ENCODE measurements at regions not wholly inside any gene's neighbourhood (a gene's known extent, or its start where the extent isn't known, plus 50 kb on each side); places are given as distances from the start of the nearest gene placed in this dataset.

GRCh38 chr9:86516564-86516963 is 162.4 kb upstream of the TUT7 start:
- DNase-seq (ENCODE audit: low spot score) (no peak), ATAC-seq (ENCODE audit: insufficient number of reproducible peaks, low FRiP score, low read depth) (no peak)
- H3K36me3 ChIP-seq: no peaks in the 10 kb centered on the region
- H3K9me3 ChIP-seq: no peaks in the 10 kb centered on the region
- H3K27ac ChIP-seq: no peak overlapping the region
- no peaks in the 10 kb centered on the region for H3K27me3 ChIP-seq (replicated peaks; ENCODE audit: insufficient read depth)
- peaks cover 8 to 13% of the 10 kb centered on the region in 2 donors for H3K4me1 ChIP-seq (ENCODE audit: control insufficient read depth in 1 of 2, low read depth in 2 of 2)
- H3K4me3 ChIP-seq: no peak overlapping the region
- no peak for TF ChIP-seq CTCF (IDR thresholded peaks at IDR 0.05)

- H3K9me3 ChIP-seq: no peaks in the 10 kb centered on the region
- ATAC-seq (ENCODE audit: insufficient number of reproducible peaks, low FRiP score, low read depth) (no peak), DNase-seq (ENCODE audit: low spot score) (no peak)
- H3K27ac ChIP-seq: no peak overlapping the region
- TF ChIP-seq CTCF (IDR thresholded peaks at IDR 0.05): no peak
- H3K4me1 ChIP-seq (ENCODE audit: control insufficient read depth in 1 of 2, low read depth in 2 of 2): peaks cover 8 to 13% of the 10 kb centered on the region in 2 donors
- H3K36me3 ChIP-seq: no peaks in the 10 kb centered on the region
- no peaks in the 10 kb centered on the region for H3K27me3 ChIP-seq (replicated peaks; ENCODE audit: insufficient read depth)
- H3K4me3 ChIP-seq: no peak overlapping the region
Measured at GRCh38 chr9:86515221-86515620, 161.0 kb upstream of the TUT7 start.

GRCh38 chr9:86513429-86513828 is 159.2 kb upstream of the TUT7 start:
- Histone ChIP-seq H3K36me3 (no peaks in the 10 kb centered on the region), H3K27ac (no peak overlapping the region), H3K9me3 (no peaks in the 10 kb centered on the region), H3K4me3 (no peak overlapping the region), H3K4me1 (ENCODE audit: control insufficient read depth in 1 of 2, low read depth in 2 of 2) (peaks cover under 1 to 2% of the 10 kb centered on the region in 2 donors), H3K27me3 (replicated peaks; ENCODE audit: insufficient read depth) (no peaks in the 10 kb centered on the region)
- no peak for TF ChIP-seq CTCF (IDR thresholded peaks at IDR 0.05)
- DNase-seq (ENCODE audit: low spot score) (no peak), ATAC-seq (ENCODE audit: insufficient number of reproducible peaks, low FRiP score, low read depth) (no peak)

- no peaks in the 10 kb centered on the region for H3K27me3 ChIP-seq (replicated peaks; ENCODE audit: insufficient read depth)
- ATAC-seq (ENCODE audit: insufficient number of reproducible peaks, low FRiP score, low read depth): no peak
- no peak for TF ChIP-seq CTCF (IDR thresholded peaks at IDR 0.05)
- H3K9me3 ChIP-seq: no peaks in the 10 kb centered on the region
- H3K36me3 ChIP-seq: no peaks in the 10 kb centered on the region
- no peak overlapping the region for H3K4me3 ChIP-seq
- DNase-seq (ENCODE audit: low spot score): no peak
- H3K27ac ChIP-seq: no peak overlapping the region
- H3K4me1 ChIP-seq (ENCODE audit: control insufficient read depth in 1 of 2, low read depth in 2 of 2): peaks cover 0 to under 1% of the 10 kb centered on the region in 2 donors
Measured at GRCh38 chr9:86512929-86513328, 158.7 kb upstream of the TUT7 start.

- H3K4me3 ChIP-seq: no peak overlapping the region
- H3K4me1 ChIP-seq (ENCODE audit: control insufficient read depth in 1 of 2, low read depth in 2 of 2): peaks cover 4 to 9% of the 10 kb centered on the region in 2 donors
- no peak for DNase-seq (ENCODE audit: low spot score)
- no peak for ATAC-seq (ENCODE audit: insufficient number of reproducible peaks, low FRiP score, low read depth)
- no peak for TF ChIP-seq CTCF (IDR thresholded peaks at IDR 0.05)
- H3K36me3 ChIP-seq: no peaks in the 10 kb centered on the region
- H3K27me3 ChIP-seq (replicated peaks; ENCODE audit: insufficient read depth): no peaks in the 10 kb centered on the region
- H3K27ac ChIP-seq: no peak overlapping the region
- no peaks in the 10 kb centered on the region for H3K9me3 ChIP-seq
Measured at GRCh38 chr9:86511614-86512360, 157.6 kb upstream of the TUT7 start.

Measured in thoracic aorta (tissue), 2 donors.